ENCODE measurements at regions not wholly inside any gene's neighbourhood (a gene's known extent, or its start where the extent isn't known, plus 50 kb on each side); places are given as distances from the start of the nearest gene placed in this dataset.

DNA sequence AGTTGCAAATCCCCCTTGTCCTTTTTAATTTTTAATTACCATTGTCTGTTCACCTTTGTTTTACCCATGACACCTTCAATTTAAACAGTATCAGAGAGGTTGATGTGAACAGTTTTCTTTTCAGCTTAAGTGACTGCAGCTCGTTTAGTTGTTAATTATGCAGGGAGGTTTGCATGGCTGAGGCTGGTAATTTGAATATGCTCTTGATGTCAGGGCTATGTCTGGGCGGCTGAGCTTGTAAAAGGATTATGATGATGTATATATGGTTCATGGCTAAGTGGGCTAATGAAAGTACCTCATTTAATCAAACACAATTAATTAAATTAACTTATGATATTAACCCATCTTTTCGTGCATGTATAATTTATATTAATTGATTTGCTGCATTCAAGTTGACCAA, 822.1 kb downstream of the GALR1 start:
- intact Hi-C loops (cut with DNase I): no loop called here
- 84 to 87% methylated on average over 3 of the region's 3 CpGs for WGBS, 2 donors

GRCh38 chr18:78072375-78072774, 822.7 kb downstream of the GALR1 start:
- 74 to 84% methylated on average over 14 of the region's 14 CpGs for WGBS, 2 donors
- no peaks in the 10 kb centered on the region for H3K27me3 ChIP-seq (ENCODE audit: control insufficient read depth in 1 of 2, insufficient read depth in 2 of 2, low read length in 1 of 2)
- H3K4me1 ChIP-seq (ENCODE audit: control insufficient read depth in 1 of 2, insufficient read depth in 2 of 2, low read length in 2 of 2): no peaks in the 10 kb centered on the region
- intact Hi-C loops (cut with DNase I): no loop called here
- DNase-seq: no peak
- H3K4me3 ChIP-seq (ENCODE audit: low read length in 2 of 2): no peak overlapping the region
- H3K9me3 ChIP-seq (ENCODE audit: control insufficient read depth, low read length): no peaks in the 10 kb centered on the region
- no peak overlapping the region for H3K27ac ChIP-seq (ENCODE audit: low read depth in 1 of 2, low read length in 2 of 2)
- no peak for ATAC-seq (ENCODE audit: low FRiP score)
- H3K36me3 ChIP-seq (ENCODE audit: control insufficient read depth in 1 of 2, insufficient read depth in 2 of 2, low read length in 1 of 2): no peaks in the 10 kb centered on the region

More for the DNA sequence above, 822.1 kb downstream of the GALR1 start:
- no peak overlapping the region for H3K27ac ChIP-seq (ENCODE audit: low read depth in 1 of 2, low read length in 2 of 2)
- H3K9me3 ChIP-seq (ENCODE audit: control insufficient read depth, low read length): no peaks in the 10 kb centered on the region
- DNase-seq: no peak
- ATAC-seq (ENCODE audit: low FRiP score): no peak
- H3K27me3 ChIP-seq (ENCODE audit: control insufficient read depth in 1 of 2, insufficient read depth in 2 of 2, low read length in 1 of 2): no peaks in the 10 kb centered on the region
- H3K4me3 ChIP-seq (ENCODE audit: low read length in 2 of 2): no peak overlapping the region
- H3K36me3 ChIP-seq (ENCODE audit: control insufficient read depth in 1 of 2, insufficient read depth in 2 of 2, low read length in 1 of 2): no peaks in the 10 kb centered on the region
- H3K4me1 ChIP-seq (ENCODE audit: control insufficient read depth in 1 of 2, insufficient read depth in 2 of 2, low read length in 2 of 2): no peaks in the 10 kb centered on the region

- intact Hi-C loops (cut with DNase I): no loop called here
- Histone ChIP-seq H3K9me3 (ENCODE audit: control insufficient read depth, low read length) (no peaks in the 10 kb centered on the region), H3K4me1 (ENCODE audit: control insufficient read depth in 1 of 2, insufficient read depth in 2 of 2, low read length in 2 of 2) (no peaks in the 10 kb centered on the region), H3K36me3 (ENCODE audit: control insufficient read depth in 1 of 2, insufficient read depth in 2 of 2, low read length in 1 of 2) (no peaks in the 10 kb centered on the region), H3K27ac (ENCODE audit: low read depth in 1 of 2, low read length in 2 of 2) (no peak overlapping the region), H3K27me3 (ENCODE audit: control insufficient read depth in 1 of 2, insufficient read depth in 2 of 2, low read length in 1 of 2) (no peaks in the 10 kb centered on the region), H3K4me3 (ENCODE audit: low read length in 2 of 2) (no peak overlapping the region)
- ATAC-seq (ENCODE audit: low FRiP score) (no peak), DNase-seq (no peak)
- 53 to 66% methylated on average over 5 of the region's 5 CpGs for WGBS, 2 donors
These were observed 823.6 kb downstream of the GALR1 start for GRCh38 chr18:78073275-78073674.

DNA sequence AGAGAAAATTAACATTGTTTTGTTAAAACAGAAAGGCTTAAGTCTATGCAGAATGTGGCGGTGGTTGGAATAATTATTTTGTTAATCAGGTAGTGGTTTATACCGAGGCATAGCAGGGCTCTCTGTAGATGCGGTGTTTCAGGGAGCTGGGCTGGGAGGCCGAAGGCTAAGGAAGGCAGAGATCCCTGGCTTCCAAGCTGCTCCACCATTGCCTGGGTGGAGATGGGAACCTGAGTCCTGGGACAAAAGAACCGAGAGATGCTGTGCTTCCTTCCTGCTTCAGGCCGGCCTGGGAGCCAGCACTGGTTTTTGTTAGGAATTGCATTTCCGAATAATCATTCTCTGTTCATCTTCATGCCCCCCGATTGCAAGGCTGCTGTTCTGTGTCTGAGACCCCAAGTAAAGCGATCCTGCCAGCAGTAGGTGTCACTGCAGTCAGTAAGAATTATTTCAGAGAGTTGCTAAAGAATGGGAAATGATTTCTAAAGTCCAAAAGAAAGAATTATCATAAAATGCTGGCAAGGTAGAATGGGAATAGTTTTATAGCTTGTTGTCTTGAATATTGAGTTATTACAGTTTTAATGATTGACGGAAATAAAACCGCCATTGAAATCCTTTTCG, 824.9 kb downstream of the GALR1 start:
- no peaks in the 10 kb centered on the region for H3K36me3 ChIP-seq (ENCODE audit: control insufficient read depth in 1 of 2, insufficient read depth in 2 of 2, low read length in 1 of 2)
- H3K4me1 ChIP-seq (ENCODE audit: control insufficient read depth in 1 of 2, insufficient read depth in 2 of 2, low read length in 2 of 2): no peaks in the 10 kb centered on the region
- H3K4me3 ChIP-seq (ENCODE audit: low read length in 2 of 2): no peak overlapping the region
- intact Hi-C loops (cut with DNase I): no loop called here
- ATAC-seq (ENCODE audit: low FRiP score) (no peak), DNase-seq (no peak)
- no peaks in the 10 kb centered on the region for H3K27me3 ChIP-seq (ENCODE audit: control insufficient read depth in 1 of 2, insufficient read depth in 2 of 2, low read length in 1 of 2)
- WGBS, 2 donors: 48 to 58% methylated on average over 12 of the region's 12 CpGs
- H3K27ac ChIP-seq (ENCODE audit: low read depth in 1 of 2, low read length in 2 of 2): no peak overlapping the region
- H3K9me3 ChIP-seq (ENCODE audit: control insufficient read depth, low read length): no peaks in the 10 kb centered on the region

GRCh38 chr18:78080081-78080480, 830.4 kb downstream of the GALR1 start:
- no peaks in the 10 kb centered on the region for H3K4me1 ChIP-seq (ENCODE audit: control insufficient read depth in 1 of 2, insufficient read depth in 2 of 2, low read length in 2 of 2)
- ATAC-seq (ENCODE audit: low FRiP score): no peak
- WGBS, 2 donors: 83 to 87% methylated on average over 13 of the region's 13 CpGs

GRCh38 chr18:78080761-78081160, 831.1 kb downstream of the GALR1 start:
- H3K4me3 ChIP-seq (ENCODE audit: low read length in 2 of 2): no peak overlapping the region
- H3K36me3 ChIP-seq (ENCODE audit: control insufficient read depth in 1 of 2, insufficient read depth in 2 of 2, low read length in 1 of 2): no peaks in the 10 kb centered on the region
- no peaks in the 10 kb centered on the region for H3K4me1 ChIP-seq (ENCODE audit: control insufficient read depth in 1 of 2, insufficient read depth in 2 of 2, low read length in 2 of 2)
- DNase-seq (no peak), ATAC-seq (ENCODE audit: low FRiP score) (no peak)
- no peak overlapping the region for H3K27ac ChIP-seq (ENCODE audit: low read depth in 1 of 2, low read length in 2 of 2)
- 91 to 94% methylated on average over 5 of the region's 5 CpGs for WGBS, 2 donors
- no peaks in the 10 kb centered on the region for H3K27me3 ChIP-seq (ENCODE audit: control insufficient read depth in 1 of 2, insufficient read depth in 2 of 2, low read length in 1 of 2)
- no peaks in the 10 kb centered on the region for H3K9me3 ChIP-seq (ENCODE audit: control insufficient read depth, low read length)
- intact Hi-C loops (cut with DNase I): no loop called here

More at GRCh38 chr18:78080081-78080480, 830.4 kb downstream of the GALR1 start:
- intact Hi-C loops (cut with DNase I): no loop called here
- Histone ChIP-seq H3K27ac (ENCODE audit: low read depth in 1 of 2, low read length in 2 of 2) (no peak overlapping the region), H3K9me3 (ENCODE audit: control insufficient read depth, low read length) (no peaks in the 10 kb centered on the region), H3K36me3 (ENCODE audit: control insufficient read depth in 1 of 2, insufficient read depth in 2 of 2, low read length in 1 of 2) (no peaks in the 10 kb centered on the region), H3K27me3 (ENCODE audit: control insufficient read depth in 1 of 2, insufficient read depth in 2 of 2, low read length in 1 of 2) (no peaks in the 10 kb centered on the region), H3K4me3 (ENCODE audit: low read length in 2 of 2) (no peak overlapping the region)
- DNase-seq: no peak

DNA sequence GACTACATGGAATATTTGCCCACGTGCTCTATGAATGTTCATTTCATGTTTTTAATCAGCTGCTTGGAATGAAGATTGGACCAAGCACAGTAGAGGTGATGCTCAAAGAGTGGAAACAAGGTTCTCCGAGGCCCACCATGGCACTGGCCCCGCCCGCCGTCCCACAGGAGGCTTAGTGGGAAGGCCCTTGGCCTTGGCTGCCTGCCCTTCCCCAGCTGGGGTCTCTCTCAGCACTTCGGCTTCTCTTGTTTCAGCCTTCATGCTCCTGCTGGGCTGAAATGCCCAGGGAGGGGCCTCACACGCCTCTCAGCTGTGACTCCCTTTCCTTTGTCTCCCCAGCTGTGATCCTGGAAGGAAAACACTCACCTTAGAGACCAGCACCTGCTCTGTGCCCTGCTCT, 833.2 kb downstream of the GALR1 start:
- H3K27ac ChIP-seq (ENCODE audit: low read depth in 1 of 2, low read length in 2 of 2): no peak overlapping the region
- H3K4me1 ChIP-seq (ENCODE audit: control insufficient read depth in 1 of 2, insufficient read depth in 2 of 2, low read length in 2 of 2): no peaks in the 10 kb centered on the region
- no peaks in the 10 kb centered on the region for H3K27me3 ChIP-seq (ENCODE audit: control insufficient read depth in 1 of 2, insufficient read depth in 2 of 2, low read length in 1 of 2)
- ATAC-seq (ENCODE audit: low FRiP score): no peak
- no peak for DNase-seq
- H3K9me3 ChIP-seq (ENCODE audit: control insufficient read depth, low read length): peaks cover 2% of the 10 kb centered on the region
- H3K4me3 ChIP-seq (ENCODE audit: low read length in 2 of 2): no peak overlapping the region
- intact Hi-C loops (cut with DNase I): no loop called here
- WGBS, 2 donors: 71 to 77% methylated on average over 7 of the region's 7 CpGs
- H3K36me3 ChIP-seq (ENCODE audit: control insufficient read depth in 1 of 2, insufficient read depth in 2 of 2, low read length in 1 of 2): no peaks in the 10 kb centered on the region

GRCh38 chr18:78085241-78086185, 835.9 kb downstream of the GALR1 start:
- Histone ChIP-seq H3K36me3 (ENCODE audit: control insufficient read depth in 1 of 2, insufficient read depth in 2 of 2, low read length in 1 of 2) (no peaks in the 10 kb centered on the region), H3K9me3 (ENCODE audit: control insufficient read depth, low read length) (peaks cover 2% of the 10 kb centered on the region), H3K4me1 (ENCODE audit: control insufficient read depth in 1 of 2, insufficient read depth in 2 of 2, low read length in 2 of 2) (no peaks in the 10 kb centered on the region), H3K27ac (ENCODE audit: low read depth in 1 of 2, low read length in 2 of 2) (no peak overlapping the region), H3K27me3 (ENCODE audit: control insufficient read depth in 1 of 2, insufficient read depth in 2 of 2, low read length in 1 of 2) (no peaks in the 10 kb centered on the region), H3K4me3 (ENCODE audit: low read length in 2 of 2) (no peak overlapping the region)
- DNase-seq: no peak
- no peak for ATAC-seq (ENCODE audit: low FRiP score)
- intact Hi-C loops (cut with DNase I): no loop called here
- WGBS, 2 donors: 91 to 93% methylated on average over 43 of the region's 43 CpGs

DNA sequence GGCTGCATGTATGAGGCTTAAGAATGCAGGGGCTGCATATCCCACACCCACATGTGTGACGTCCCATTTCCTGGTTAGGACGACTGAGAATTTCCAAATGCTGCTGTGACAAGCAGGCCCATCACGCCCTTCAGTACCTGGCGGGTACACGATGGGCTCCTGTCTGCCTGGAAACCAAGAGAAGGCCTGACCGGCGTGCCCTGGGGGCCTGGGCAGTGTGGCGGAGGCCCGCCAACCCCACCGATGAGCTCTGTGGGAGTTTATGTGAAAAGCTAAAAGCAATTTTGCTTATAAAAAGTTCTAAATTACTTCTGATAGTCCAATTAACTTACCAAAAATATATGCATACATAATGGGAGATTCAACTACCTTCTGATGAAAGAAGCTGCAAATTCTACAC, 837.3 kb downstream of the GALR1 start:
- Histone ChIP-seq H3K4me1 (ENCODE audit: control insufficient read depth in 1 of 2, insufficient read depth in 2 of 2, low read length in 2 of 2) (no peaks in the 10 kb centered on the region), H3K4me3 (ENCODE audit: low read length in 2 of 2) (no peak overlapping the region), H3K36me3 (ENCODE audit: control insufficient read depth in 1 of 2, insufficient read depth in 2 of 2, low read length in 1 of 2) (no peaks in the 10 kb centered on the region), H3K9me3 (ENCODE audit: control insufficient read depth, low read length) (peaks cover 2% of the 10 kb centered on the region), H3K27ac (ENCODE audit: low read depth in 1 of 2, low read length in 2 of 2) (no peak overlapping the region), H3K27me3 (ENCODE audit: control insufficient read depth in 1 of 2, insufficient read depth in 2 of 2, low read length in 1 of 2) (no peaks in the 10 kb centered on the region)
- ATAC-seq (ENCODE audit: low FRiP score): no peak
- DNase-seq: no peak
- 82 to 86% methylated on average over 10 of the region's 10 CpGs for WGBS, 2 donors
- intact Hi-C loops (cut with DNase I): no loop called here

Measured in aorta (tissue), 5 donors.